ENCODE measurements at regions not wholly inside any gene's neighbourhood (a gene's known extent, or its start where the extent isn't known, plus 50 kb on each side); places are given as distances from the start of the nearest gene placed in this dataset.

DNA sequence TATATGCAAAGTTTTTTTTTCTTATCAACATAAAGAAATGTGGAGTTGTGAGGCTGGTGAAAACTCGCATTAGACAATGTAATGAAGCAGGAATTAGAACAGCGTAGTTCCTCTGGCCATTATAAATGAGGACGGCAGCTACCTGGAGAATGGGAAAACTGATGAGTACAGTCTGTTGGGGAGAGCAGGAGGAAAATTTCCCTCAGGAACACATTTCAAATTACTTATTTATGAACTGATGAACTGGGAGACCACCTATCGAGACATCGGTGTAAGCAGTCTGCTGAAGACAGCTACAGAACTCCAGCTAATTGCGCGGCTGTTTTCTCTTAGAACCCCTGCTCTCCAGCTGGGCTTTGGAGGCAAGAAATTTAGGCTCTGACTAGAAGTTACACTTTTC is 343.9 kb upstream of the CLINT1 start:
- TF ChIP-seq EZH2phosphoT487 (IDR thresholded peaks at IDR 0.05; ENCODE audit: borderline replicate concordance, low read depth, low read length) = no peak
- TF ChIP-seq, protein P1, sequence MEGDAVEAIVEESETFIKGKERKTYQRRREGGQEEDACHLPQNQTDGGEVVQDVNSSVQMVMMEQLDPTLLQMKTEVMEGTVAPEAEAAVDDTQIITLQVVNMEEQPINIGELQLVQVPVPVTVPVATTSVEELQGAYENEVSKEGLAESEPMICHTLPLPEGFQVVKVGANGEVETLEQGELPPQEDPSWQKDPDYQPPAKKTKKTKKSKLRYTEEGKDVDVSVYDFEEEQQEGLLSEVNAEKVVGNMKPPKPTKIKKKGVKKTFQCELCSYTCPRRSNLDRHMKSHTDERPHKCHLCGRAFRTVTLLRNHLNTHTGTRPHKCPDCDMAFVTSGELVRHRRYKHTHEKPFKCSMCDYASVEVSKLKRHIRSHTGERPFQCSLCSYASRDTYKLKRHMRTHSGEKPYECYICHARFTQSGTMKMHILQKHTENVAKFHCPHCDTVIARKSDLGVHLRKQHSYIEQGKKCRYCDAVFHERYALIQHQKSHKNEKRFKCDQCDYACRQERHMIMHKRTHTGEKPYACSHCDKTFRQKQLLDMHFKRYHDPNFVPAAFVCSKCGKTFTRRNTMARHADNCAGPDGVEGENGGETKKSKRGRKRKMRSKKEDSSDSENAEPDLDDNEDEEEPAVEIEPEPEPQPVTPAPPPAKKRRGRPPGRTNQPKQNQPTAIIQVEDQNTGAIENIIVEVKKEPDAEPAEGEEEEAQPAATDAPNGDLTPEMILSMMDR (conservative IDR thresholded peaks at IDR 0.05; ENCODE audit: low read length) = no peak
- no peak for DNase-seq (ENCODE audit: low spot score)
- BruUV-seq (replicated peaks) = no TSS peak
- H2AFZ ChIP-seq (ENCODE audit: low read length) = no peak overlapping the region
- H3K9me3 ChIP-seq (ENCODE audit: low read length) = no peaks in the 10 kb centered on the region
- H3K9me2 ChIP-seq (ENCODE audit: insufficient read depth, low read length) = no peaks in the 10 kb centered on the region
- no peaks in the 10 kb centered on the region for H3K36me3 ChIP-seq (ENCODE audit: insufficient read depth, low read length)
- H3K4me1 ChIP-seq (ENCODE audit: insufficient read depth, low read length, poor library complexity, severe bottlenecking) = peaks cover 38% of the 10 kb centered on the region
- H4K20me1 ChIP-seq (ENCODE audit: insufficient read depth, low read length) = no peaks in the 10 kb centered on the region
- no peak overlapping the region for H3K27ac ChIP-seq (ENCODE audit: low read depth, low read length, poor library complexity, severe bottlenecking)
- no peak overlapping the region for H3K4me2 ChIP-seq (ENCODE audit: low read length)
- intact Hi-C loops (cut with micrococcal nuclease; ENCODE audit: unreplicated experiment) = no loop called here
- no peak overlapping the region for H3K4me3 ChIP-seq (ENCODE audit: low read depth, low read length, poor library complexity, severe bottlenecking)
- no peaks in the 10 kb centered on the region for H3K79me2 ChIP-seq (ENCODE audit: insufficient read depth, low read depth, low read length)
- ChIA-PET POLR2A (interaction anchor here (1.4 kb wide), 1 partner anchor 24 kb away, joined by 3 read pairs; no protein-coding TSS in a partner anchor), CTCF (ENCODE audit: unreplicated experiment) (no interaction called here)

DNA sequence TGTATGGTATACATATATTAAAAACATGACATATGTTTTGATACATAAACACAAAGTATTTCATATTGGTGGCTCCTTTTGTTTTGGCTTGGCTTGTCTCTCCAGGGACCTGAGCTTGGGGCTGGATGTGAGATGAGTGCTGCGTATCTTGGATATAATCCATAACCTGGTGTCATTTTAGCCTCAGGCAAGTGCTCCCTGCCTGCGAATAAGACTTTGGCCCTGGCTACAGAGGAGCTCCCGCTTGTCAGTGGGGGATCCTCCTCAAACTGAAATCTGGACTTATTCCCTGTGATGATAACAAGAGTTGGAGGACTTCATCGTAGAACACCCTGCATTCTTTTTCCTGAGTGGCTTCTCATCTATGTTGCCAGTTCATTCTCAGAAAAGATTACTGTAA is 341.7 kb upstream of the CLINT1 start:
- no peaks in the 10 kb centered on the region for H4K20me1 ChIP-seq (ENCODE audit: insufficient read depth, low read length)
- no peak for TF ChIP-seq EZH2phosphoT487 (IDR thresholded peaks at IDR 0.05; ENCODE audit: borderline replicate concordance, low read depth, low read length)
- TF ChIP-seq, protein P1 (conservative IDR thresholded peaks at IDR 0.05; ENCODE audit: low read length) = no peak
- POLR2A ChIA-PET = no interaction called here

DNA sequence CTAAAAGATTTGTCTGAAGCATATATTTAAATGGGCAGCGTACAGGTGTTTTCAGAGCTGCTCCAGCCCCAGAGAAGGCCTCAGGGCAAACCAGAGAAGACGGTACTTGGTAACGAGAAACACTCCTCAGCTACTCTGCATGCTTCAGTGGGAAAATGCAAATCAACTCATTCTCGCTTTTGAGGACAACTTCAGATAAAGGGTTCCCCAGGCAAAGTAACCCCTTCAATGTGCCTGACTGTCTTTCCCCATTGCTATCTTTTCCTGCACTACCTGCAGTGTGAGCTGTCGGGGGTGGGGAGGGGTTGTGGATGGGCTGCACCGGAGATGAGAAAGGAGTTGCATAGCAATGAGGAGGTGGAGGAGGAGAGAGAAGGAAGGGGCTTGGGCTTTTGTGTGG is 339.7 kb upstream of the CLINT1 start:
- H4K20me1 ChIP-seq (ENCODE audit: insufficient read depth, low read length) = no peaks in the 10 kb centered on the region
- peak overlapping the region; percentile 44 for H3K4me3 ChIP-seq (ENCODE audit: low read depth, low read length, poor library complexity, severe bottlenecking)
- H3K79me2 ChIP-seq (ENCODE audit: insufficient read depth, low read depth, low read length) = no peaks in the 10 kb centered on the region
- BruUV-seq (replicated peaks) = no TSS peak
- H3K36me3 ChIP-seq (ENCODE audit: insufficient read depth, low read length) = no peaks in the 10 kb centered on the region
- ChIA-PET CTCF (ENCODE audit: unreplicated experiment) (no interaction called here), POLR2A (interaction anchor here (0.5 to 1.2 kb wide), 10 partner anchors 14 to 444 kb away, joined by 3 to 4 read pairs (median 3); no protein-coding TSS in a partner anchor)
- no peaks in the 10 kb centered on the region for H3K9me2 ChIP-seq (ENCODE audit: insufficient read depth, low read length)
- peak overlapping the region; percentile 76 for H3K4me2 ChIP-seq (ENCODE audit: low read length)
- TF ChIP-seq, protein P1 (conservative IDR thresholded peaks at IDR 0.05; ENCODE audit: low read length) = no peak
- TF ChIP-seq EZH2phosphoT487 (IDR thresholded peaks at IDR 0.05; ENCODE audit: borderline replicate concordance, low read depth, low read length) = no peak
- peak; percentile 91 for DNase-seq (ENCODE audit: low spot score)
- peak overlapping the region; percentile 87 for H3K27ac ChIP-seq (ENCODE audit: low read depth, low read length, poor library complexity, severe bottlenecking)
- 0 out of 2 replicates have a peak, but pooled peaks cover under 1% of the 10 kb centered on the region for H3K9me3 ChIP-seq (ENCODE audit: low read length)
- intact Hi-C loops (cut with micrococcal nuclease; ENCODE audit: unreplicated experiment) = loop anchor here (1.0 to 5.0 kb wide), 4 partner anchors 23 to 614 kb away; no protein-coding TSS in a partner anchor
- H3K4me1 ChIP-seq (ENCODE audit: insufficient read depth, low read length, poor library complexity, severe bottlenecking) = peaks cover 78% of the 10 kb centered on the region
- H2AFZ ChIP-seq (ENCODE audit: low read length) = peak overlapping the region; percentile 28; the same call in 1 of the 2 replicates

More for the DNA sequence above, 341.7 kb upstream of the CLINT1 start:
- Histone ChIP-seq H3K36me3 (ENCODE audit: insufficient read depth, low read length) (no peaks in the 10 kb centered on the region), H3K4me3 (ENCODE audit: low read depth, low read length, poor library complexity, severe bottlenecking) (no peak overlapping the region), H2AFZ (ENCODE audit: low read length) (no peak overlapping the region), H3K4me1 (ENCODE audit: insufficient read depth, low read length, poor library complexity, severe bottlenecking) (peaks cover 60% of the 10 kb centered on the region), H3K4me2 (ENCODE audit: low read length) (no peak overlapping the region), H3K27ac (ENCODE audit: low read depth, low read length, poor library complexity, severe bottlenecking) (no peak overlapping the region), H3K9me3 (ENCODE audit: low read length) (no peaks in the 10 kb centered on the region), H3K79me2 (ENCODE audit: insufficient read depth, low read depth, low read length) (no peaks in the 10 kb centered on the region), H3K9me2 (ENCODE audit: insufficient read depth, low read length) (no peaks in the 10 kb centered on the region)
- CTCF ChIA-PET (ENCODE audit: unreplicated experiment) = no interaction called here
- intact Hi-C loops (cut with micrococcal nuclease; ENCODE audit: unreplicated experiment) = no loop called here
- DNase-seq (ENCODE audit: low spot score) = no peak
- no TSS peak for BruUV-seq (replicated peaks)
